HG03521 (cell line): ENCODE measurements at regions not wholly inside any gene's neighbourhood (a gene's known extent, or its start where the extent isn't known, plus 50 kb on each side); places are given as distances from the start of the nearest gene placed in this dataset.
"Not testable (repeated sequence)": the region's sequence is repeated elsewhere in the genome, so short reads cannot be mapped to it uniquely, and the experiment has no call there.

ENCODE experiments used
- ATAC-seq: cut with Tn5 transposase; IDR thresholded peaks from one replicate; pipeline ENCODE4 v1.9.1; 2021; ENCODE audit warnings: mild to moderate bottlenecking, moderate library complexity; ENCODE audit not compliant: unreplicated experiment

DNA sequence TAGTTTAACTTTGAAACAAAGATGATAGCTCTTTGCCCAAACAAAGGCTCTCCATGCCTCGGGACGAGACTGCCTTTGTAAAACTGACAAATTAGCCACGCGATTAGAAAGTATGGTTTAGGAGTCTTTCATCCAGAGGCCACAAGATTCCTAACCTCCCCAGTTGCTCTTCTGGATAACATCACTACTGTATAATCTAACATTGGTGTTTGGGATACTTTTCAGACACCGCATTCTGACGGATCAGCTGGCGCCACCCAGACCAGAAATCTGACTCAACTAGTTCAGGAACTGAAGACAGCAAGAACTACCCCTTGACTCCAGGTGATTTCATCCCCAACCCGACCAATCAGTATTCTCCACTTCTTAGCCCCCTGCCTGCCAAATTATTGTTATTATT lies 98.1 kb upstream of the TEX13D start:
- no peak for ATAC-seq

DNA sequence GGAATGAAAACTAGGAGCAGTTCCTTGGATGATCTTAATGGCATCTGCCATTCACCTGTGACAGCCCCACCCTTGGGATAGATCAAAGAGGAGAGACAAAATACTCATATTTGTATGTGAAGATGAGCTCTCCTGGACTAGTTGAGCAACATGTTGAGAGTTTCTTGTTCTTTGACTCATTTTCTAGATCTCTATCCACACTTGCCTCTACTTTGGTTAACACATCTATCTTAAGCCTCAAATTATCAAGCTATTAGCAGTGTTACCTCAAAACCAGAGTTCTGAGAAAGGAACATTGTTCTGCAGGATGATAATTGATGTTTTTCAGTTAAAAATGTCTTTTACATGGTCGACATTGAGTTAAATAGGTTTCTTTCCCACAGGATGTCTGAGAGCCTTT lies 94.2 kb upstream of the TEX13D start:
- ATAC-seq: no peak

DNA sequence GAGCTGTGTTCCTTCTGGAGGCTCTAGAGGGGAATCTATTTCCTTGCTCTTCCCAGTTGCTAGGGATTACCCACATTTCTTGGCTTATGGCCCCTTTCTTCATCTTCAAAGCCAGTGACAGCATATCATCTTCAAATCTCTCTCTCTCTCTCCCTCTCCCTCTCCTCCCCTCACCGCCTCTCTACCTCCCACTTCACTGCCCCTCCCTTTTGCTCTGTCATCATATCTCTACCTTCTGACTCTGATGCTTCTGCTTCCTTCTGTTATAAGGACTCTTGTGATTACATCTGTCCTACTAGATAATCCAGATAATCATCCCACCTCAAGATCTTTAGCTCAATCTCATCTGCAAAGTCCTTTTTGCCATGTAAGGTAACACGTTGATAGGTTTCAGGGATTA lies 93.1 kb upstream of the TEX13D start:
- ATAC-seq: no peak

DNA sequence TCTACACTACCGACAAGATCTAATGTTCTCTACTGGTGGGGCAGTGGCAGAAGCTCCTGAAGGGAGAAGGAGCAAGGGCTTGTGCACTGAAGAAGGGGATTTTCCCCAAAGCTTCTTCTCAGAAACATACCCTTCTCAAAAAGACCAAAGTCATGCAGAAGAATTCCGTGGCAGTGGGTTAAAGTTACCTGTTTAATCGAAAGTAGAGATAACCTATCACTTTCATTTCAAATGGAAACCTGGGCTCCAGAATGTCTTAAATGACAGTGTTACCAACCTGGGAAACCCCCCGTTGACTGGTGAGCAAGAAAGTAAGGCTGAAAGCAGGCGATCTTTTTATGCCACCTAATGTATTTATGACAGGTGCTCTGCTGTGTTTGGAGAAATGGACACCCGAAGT lies 92.5 kb upstream of the TEX13D start:
- peak; percentile 97 for ATAC-seq

DNA sequence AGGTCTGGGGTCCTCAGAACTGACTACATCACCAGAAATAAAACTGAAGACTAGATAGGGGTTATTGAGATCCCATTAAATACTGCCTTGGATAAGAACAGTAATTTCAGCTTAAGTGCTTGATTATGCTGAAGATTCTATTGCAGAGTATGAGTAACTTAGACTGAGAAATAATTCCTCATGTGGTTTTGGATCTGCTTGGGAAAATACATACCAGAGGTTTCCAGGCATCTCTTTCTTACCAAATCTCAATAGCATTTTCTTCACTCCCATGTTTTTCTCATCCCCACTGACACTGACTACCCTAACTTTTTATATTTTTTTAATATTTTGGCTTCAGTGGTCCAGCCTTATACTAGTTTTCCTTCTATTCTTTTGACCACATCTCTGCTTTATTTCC lies 92.0 kb upstream of the TEX13D start:
- no peak for ATAC-seq

DNA sequence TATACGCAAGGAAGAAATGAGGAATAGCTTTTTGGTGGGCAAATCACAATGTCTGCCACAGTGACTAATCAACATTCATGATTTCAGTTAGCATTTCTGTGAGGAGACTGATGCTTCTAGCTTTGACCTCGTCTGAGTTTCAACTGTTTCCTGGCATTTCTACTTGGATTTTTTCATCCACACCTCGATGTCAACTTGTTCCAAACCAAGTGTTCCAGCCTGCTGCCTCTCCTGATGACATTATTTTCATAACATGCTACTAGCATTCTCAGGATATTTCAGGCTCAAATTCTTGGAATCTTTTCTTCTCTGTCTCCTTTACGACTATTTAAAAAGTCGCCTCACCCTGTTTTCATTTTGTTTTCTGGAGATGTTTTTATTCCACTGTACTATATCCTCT lies 90.3 kb upstream of the TEX13D start:
- no peak for ATAC-seq

DNA sequence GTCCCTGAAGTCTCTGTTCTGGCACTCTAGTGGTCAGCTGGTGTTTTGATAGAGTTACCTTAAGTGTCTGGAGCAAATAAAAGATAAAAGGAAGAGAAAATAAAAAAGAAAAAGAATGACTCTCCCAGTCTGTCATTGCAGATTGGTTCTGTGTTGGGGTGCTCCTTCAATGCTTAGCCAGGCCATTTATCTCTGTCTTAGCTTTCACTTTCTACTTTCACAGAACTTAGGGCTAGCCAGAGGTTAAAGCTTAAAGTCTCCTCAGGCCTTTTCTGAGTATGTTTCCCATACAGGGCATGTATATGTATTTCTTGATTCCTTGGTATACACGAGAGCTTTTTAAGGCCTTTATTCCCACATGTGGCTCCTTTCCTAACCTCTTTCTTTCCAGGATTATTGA lies 83.1 kb upstream of the TEX13D start:
- no peak for ATAC-seq

DNA sequence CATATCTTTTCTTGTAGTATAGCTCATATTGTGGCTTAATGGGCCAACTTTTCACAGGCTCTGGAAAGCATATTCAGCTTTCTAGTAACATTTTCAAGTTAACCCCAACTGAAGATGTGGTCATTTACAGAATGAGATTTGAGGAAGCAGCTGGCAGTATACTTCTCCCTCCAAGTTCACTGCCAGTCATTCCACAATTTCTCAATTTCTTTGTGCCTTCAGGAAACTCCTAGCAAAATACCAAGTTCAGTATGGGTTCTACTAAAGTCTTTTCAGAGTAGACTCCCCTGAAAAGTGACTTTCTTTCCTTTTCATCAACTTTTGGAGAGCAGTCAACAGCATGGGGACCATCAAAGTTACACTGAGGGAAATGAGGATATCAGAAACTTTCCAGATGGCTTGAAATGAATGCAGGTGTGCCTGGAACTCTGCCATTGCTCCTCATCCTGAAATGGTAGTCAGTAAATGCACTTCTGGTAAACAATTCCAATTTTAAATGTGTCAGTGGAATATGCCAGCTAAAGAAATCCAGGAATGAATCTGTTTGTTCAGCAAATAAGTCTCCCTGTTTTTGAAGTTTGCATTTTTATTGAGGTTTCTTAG lies 81.5 kb upstream of the TEX13D start:
- no peak for ATAC-seq

DNA sequence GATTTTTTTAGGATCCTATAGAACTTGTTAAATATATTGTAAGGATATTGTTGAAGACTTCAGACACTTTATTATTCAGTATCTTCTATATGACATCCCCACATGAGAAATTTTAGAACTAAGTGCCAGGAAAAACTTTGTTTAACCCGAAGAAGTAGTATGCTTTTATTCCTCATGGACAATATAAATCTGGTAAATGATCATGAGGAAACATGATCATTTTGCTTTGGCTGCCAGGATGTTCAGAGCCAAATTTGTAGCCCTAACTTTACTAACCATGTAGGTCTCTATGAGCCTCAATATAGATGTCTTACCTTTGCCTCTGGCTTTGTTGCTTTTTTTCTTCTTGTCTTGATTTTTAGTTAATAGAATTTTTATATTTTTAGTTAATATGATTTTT lies 77.8 kb upstream of the TEX13D start:
- no peak for ATAC-seq

DNA sequence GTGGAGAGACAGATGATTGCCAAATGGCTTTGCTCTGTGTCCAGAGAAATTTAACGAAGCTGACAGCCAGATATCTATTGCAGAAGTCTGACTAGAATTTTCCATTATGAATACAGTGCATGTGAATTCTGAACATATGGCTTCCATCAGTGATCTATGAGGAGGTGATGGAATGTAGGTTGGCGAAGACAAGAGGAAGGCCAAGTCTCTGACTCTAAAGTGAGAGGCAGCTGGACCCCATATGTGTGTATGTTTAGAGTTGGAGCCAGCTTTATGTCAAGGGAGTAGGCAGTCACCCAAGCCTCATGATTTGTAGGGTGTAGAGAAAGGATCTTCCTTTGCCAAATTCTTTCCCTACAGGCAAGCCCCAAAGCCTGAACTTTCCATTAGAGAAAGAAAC lies 76.2 kb upstream of the TEX13D start:
- no peak for ATAC-seq

DNA sequence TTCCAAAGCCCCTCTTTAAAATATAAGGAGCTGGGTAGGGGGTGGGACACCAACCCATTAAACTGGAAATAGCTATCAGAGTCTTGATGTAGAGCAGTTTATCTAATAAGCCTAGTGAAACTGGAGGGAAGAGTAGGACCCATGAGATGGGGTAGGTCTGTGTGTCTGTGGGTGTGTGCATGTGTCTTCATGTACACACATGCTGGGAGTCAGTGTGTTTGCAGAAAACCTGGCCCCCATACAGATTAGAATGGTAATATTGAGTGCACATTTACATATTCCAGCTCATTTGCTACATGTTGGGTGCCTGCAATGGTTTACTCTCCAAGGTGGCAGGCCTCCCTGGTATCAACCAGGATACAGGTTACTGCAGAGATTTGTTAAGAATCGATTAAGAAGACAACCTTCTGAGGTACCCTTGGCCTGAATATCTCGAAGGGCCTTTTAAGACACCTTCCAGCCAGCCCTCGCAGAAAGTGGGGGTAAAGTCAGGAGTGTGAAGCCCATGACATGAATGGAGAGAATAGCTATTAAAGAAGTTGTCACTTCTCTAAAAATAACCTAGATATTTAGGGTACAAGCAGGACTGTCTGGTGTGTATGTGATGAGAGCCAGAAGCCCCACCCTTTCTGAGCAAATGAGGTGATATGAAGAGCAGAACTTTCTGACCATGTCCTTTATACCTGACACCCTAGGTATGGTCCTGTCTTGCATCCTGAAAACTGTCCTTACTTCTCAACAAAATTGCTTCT lies 75.7 kb upstream of the TEX13D start:
- ATAC-seq: no peak

DNA sequence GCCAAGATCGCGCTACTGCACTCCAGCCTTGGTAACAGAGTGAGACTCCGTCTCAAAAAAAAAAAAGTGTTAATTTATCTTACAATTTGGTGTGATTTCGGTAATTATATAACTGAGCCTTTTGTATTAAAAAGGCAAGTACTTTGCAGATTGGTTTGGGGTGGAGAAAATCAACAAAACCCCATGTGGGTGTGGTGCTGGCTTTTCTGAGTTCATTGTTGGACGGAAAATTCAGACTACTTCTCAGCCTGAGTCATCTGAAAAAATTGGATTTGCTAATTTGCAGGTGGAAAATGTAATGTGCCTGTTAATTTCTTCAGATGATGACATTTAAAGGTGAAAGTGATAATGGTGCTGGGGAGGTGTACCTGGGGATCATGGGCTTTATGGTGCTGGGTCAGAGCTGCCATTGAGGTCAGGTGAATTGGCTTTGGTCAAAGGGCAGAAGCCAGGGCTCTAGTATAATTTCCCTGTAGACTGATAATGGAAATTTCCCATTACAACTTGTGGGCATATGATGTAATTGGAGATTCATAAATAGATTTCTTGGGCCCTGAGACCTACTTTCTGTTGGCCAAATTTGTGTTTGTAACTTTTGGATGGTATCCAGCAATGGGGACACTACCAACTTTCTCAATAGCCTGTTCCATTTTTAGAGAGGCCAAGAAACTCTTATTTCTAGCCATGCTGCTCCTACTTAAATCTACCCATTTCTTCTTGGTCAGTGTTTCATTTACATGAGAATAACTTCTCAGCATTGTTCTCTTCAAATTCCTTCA lies 74.3 kb upstream of the TEX13D start:
- ATAC-seq: no peak

DNA sequence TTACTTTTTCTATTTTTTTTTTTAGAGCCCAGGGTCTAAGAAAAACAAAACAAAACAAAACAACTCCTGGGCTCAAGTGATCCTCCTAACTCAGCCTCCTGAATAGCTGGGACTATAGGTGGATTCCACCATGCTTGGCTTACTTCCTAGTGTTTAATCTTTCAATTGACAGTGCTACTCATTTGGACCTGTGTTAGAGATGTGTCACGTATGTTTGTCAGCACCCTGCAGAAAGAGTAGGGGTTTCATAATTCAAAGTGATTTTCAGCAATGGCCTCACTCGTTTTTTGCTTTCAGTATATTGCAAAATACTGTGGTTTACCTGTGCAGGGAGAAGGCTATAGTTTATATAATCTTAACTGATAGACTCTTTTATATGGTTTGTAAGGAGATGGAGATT lies 71.6 kb upstream of the TEX13D start:
- no peak for ATAC-seq

DNA sequence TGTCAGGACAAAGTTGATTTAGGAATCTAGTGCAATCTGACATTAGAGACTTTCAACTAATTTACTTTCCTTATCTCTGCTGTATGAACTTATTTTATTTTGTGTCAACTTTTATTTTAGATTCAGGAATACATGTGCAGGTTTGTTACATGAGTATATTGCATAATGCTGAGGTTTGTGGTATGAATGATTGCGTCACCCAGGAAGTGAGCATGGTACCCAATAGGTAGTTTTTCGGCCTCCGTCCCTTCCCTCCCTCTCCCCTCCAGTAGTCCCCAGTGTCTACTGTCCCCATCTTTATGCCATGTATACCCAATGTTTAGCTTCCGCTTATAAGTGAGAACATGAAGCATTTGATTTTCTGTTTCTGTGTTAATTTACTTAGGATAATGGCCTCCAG lies 68.7 kb upstream of the TEX13D start:
- ATAC-seq: no peak

DNA sequence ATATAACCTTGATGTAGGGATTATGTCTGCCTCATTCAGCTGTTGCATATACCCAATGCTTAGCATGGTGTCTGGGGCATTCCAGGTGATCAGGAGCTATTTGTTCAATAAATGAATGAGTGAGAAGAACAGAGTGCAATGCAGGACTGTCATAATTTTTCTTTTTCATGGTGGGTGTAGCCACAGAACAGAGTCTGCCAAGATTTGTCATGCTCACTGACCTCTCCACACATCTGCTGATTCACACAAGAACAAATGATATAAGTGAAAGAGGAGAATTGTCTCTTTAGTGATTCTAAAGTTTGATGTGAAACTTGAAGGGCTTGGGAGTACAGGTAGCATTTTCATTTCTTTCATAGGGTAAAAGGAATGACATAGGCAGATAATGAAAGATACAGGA lies 64.4 kb upstream of the TEX13D start:
- ATAC-seq: no peak

DNA sequence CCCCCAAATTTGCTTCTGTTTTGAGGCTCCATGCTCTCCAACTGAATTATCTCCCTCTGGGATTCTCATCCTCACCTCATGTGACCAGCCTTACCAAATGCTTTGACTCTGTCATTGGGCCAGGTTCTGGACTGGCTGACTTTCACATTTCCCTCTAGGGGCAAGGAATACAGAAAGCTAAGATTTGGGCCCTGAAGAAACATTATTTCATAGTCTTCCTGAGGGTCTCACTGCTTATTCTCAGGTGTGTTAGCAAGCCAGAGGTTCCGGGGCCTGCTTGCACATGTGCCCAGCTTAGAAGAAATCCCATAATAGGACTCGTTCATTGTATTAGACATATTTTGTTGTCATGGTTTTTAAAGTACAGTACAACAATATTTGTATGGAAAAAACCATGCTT lies 62.6 kb upstream of the TEX13D start:
- no peak for ATAC-seq

DNA sequence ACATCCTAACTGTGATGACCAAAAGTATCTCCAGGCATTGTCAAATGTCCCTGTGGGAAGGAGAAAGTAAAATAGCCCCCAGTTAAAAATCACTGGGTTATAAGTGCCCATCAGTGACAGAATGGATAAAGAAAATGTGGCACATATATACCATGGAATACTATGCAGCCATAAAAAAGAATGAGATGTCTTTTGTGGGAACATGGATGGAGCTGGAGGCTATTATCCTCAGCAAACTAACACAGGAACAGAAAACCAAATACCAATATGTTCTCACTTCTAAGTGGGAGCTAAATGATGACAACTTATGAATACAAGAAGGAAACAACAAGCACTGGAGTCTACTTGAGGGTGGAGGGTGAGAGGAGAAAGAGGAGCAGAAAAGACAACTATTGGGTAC lies 60.9 kb upstream of the TEX13D start:
- not testable (repeated sequence) for ATAC-seq

DNA sequence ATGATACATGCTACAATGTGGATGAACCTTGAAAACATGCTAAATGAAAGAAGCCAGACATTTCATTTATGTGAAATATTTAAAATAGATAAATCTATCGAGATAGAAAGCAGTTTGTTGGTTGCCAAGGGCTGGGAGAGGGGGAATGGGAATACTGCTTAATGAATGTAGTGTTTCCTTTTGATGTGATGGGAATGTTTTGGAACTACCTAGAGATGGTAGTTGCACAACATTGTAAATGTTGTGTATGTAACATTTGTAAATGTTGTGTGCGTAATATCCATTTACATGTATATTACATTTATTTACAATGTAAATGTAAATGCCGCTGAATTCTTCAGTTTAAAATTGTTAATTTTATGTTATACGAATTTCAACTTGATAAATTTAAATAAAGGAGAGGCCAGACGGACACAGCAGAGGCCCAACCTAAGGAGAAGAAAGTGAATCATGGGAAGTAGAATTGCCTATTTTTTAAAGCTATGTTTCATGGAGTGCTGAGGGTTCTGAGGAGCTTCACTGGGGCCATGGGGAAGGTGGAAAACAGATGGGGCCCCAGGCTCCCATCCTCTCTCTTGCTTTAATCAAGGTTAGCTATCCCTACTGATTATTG lies 60.0 kb upstream of the TEX13D start:
- ATAC-seq: no peak

DNA sequence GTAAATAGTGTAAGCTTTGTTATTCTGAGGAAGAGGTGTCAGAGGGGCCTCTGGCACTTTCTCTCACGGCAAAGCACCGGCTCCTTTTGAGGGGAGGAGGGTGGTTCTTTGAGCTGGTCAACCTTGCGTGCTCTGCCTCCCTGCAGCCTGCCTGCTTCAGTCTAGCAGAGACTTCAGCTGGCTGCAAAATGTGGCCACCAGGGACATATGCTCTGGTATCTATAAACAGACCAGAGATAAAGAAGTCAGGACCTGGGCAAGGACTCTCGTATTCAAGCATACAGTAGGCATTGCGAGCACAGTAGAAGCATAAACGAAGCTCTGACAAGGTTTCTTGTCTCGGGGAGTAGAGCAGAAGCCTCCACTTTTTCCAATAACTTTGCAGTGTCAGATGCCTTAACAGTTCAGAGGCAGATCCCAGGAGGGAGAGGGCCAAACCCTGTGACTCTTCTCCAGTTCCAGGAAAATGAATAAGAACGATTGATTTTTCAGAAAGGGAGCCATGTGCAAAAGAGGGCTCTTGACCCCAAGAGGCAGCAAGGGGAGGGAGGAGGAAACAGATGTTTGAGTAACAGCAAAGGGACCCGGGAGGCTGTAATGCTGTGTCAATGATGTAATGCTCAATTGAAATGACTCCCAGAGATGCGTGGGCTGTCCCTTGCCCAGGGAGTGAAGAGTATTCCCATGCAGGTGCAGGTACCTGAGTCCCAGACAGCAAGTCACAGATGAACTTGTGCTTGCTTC lies 57.9 kb upstream of the TEX13D start:
- ATAC-seq: no peak

DNA sequence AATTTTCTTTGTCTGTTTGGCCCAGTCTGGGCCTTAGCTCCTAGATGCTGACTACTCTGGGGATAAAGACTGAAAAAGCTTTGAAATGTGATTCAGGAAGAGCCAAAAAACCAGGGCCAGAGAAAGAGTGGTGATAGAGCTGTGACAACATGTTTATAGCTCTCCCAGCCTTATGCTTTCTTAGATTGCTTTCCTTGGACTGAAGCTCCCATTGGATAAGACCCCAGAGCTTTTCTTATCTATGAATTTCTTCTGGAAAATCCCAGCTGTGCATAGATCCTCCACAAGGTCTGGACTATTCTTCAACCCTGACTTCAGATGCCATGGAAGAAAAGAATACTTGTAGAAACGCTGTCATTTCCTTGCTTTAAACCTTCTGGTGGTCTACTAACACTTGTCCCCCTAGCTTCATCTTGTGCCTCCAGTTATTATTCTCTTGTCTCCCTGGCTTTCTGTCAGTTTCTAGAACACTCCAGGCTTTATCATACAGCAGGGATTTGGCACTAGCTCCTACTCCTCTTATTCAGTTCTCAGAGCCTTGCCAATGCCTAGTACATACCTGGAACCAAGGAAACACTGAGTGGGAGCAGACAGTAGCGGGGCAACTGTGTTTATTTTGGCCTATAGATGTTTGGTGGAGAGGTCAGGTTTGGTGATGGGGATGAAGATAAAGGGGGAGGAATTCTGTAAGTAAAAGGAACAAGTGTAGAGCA lies 57.1 kb upstream of the TEX13D start:
- no peak for ATAC-seq
